WTC11 (cell line): ENCODE measurements at regions not wholly inside any gene's neighbourhood (a gene's known extent, or its start where the extent isn't known, plus 50 kb on each side); places are given as distances from the start of the nearest gene placed in this dataset.
"Not testable (repeated sequence)": the region's sequence is repeated elsewhere in the genome, so short reads cannot be mapped to it uniquely, and the experiment has no call there.

Experiments
- ATAC-seq: fragments of 200-7000 bp; cut with Tn5 transposase; 2 replicates; pipeline ENCODE4 v1.10.0; 2021; ENCODE audit warnings: mild to moderate bottlenecking, moderate library complexity
- CTCF ChIA-PET: fragments of 300-600 bp; sonication (Branson Sonifier 250); formaldehyde crosslinking; loops from one replicate; lab custom pipeline; 2021; ENCODE audit warnings: antibody characterized with exemption; lab: Charles Lee
- POLR2A ChIA-PET: fragments of 350-600 bp; sonication (Branson Sonifier 250); formaldehyde crosslinking; loops from one replicate; lab custom pipeline; 2021; ENCODE audit warnings: antibody characterized with exemption; lab: Charles Lee
- DNase-seq: peaks from one replicate; pipeline ENCODE4 v3.0.0; 2021; ENCODE audit warnings: low spot score
- H3K27ac Mint-ChIP-seq: 2 replicates; pipeline ENCODE4 v1.8.0; 2021; ENCODE audit warnings: mixed read lengths
- H3K27me3 Mint-ChIP-seq: 2 replicates; pipeline ENCODE4 v1.8.0; 2021; ENCODE audit warnings: low read depth, mild to moderate bottlenecking, moderate library complexity, mixed read lengths
- H3K36me3 Mint-ChIP-seq: 2 replicates; pipeline ENCODE4 v1.8.0; 2021; ENCODE audit warnings: mixed read lengths
- H3K4me1 Mint-ChIP-seq: 2 replicates; pipeline ENCODE4 v1.8.0; 2022; ENCODE audit warnings: mixed read lengths
- H3K4me3 Mint-ChIP-seq: 2 replicates; pipeline ENCODE4 v1.8.0; 2021; ENCODE audit warnings: mild to moderate bottlenecking, moderate library complexity, mixed read lengths
- H3K9me3 Mint-ChIP-seq: 2 replicates; pipeline ENCODE4 v1.8.0; 2021; ENCODE audit warnings: mixed read lengths
- ATF1 ChIP-seq: sonication (generic); formaldehyde crosslinking; IDR thresholded peaks from 2 replicates; pipeline ENCODE4 v1.8.1; 2023; ENCODE audit warnings: mild to moderate bottlenecking, moderate library complexity, missing genetic modification reagents
- CREM ChIP-seq: sonication (generic); formaldehyde crosslinking; IDR thresholded peaks from 2 replicates; pipeline ENCODE4 v1.8.1; 2022; ENCODE audit warnings: mild to moderate bottlenecking, missing genetic modification reagents, moderate library complexity
- GRHL2 ChIP-seq: fragments of 250-450 bp; sonication (Bioruptor Pico); IDR thresholded peaks from 2 replicates; pipeline ENCODE4 v1.8.0; 2022; ENCODE audit warnings: mild to moderate bottlenecking, moderate library complexity; ENCODE audit not compliant: insufficient replicate concordance, severe bottlenecking
- IRF1 ChIP-seq: sonication (generic); formaldehyde crosslinking; IDR thresholded peaks from 2 replicates; pipeline ENCODE4 v1.8.0; 2023; ENCODE audit warnings: missing genetic modification reagents
- JAZF1 ChIP-seq: fragments of 250-450 bp; sonication (Bioruptor Pico); IDR thresholded peaks from 2 replicates; pipeline ENCODE4 v1.9.0; 2021; ENCODE audit warnings: moderate library complexity, mild to moderate bottlenecking, inconsistent platforms
- KAT7 ChIP-seq: sonication (generic); formaldehyde crosslinking; IDR thresholded peaks from 2 replicates; pipeline ENCODE4 v1.8.1; 2023; ENCODE audit warnings: missing genetic modification reagents, mild to moderate bottlenecking, borderline replicate concordance
- NR2C2 ChIP-seq: sonication (generic); formaldehyde crosslinking; IDR thresholded peaks from 2 replicates; pipeline ENCODE4 v1.8.0; 2022; ENCODE audit warnings: mild to moderate bottlenecking, missing genetic modification reagents
- OVOL2 ChIP-seq: fragments of 250-450 bp; sonication (Bioruptor Pico); IDR thresholded peaks from 2 replicates; pipeline ENCODE4 v1.9.0; 2021; ENCODE audit warnings: mild to moderate bottlenecking, borderline replicate concordance
- RORB ChIP-seq: fragments of 250-450 bp; sonication (Bioruptor Pico); IDR thresholded peaks from 2 replicates; pipeline ENCODE4 v1.9.0; 2021; ENCODE audit warnings: mild to moderate bottlenecking
- SMAD3 ChIP-seq: sonication (generic); formaldehyde crosslinking; IDR thresholded peaks from 2 replicates; pipeline ENCODE4 v1.8.0; 2022; ENCODE audit warnings: missing genetic modification reagents, mild to moderate bottlenecking, borderline replicate concordance
- TCF7 ChIP-seq: sonication (generic); formaldehyde crosslinking; IDR thresholded peaks from 2 replicates; pipeline ENCODE4 v1.8.0; 2022; ENCODE audit warnings: mild to moderate bottlenecking, low read depth, missing genetic modification reagents, moderate library complexity
- TEAD1 ChIP-seq: sonication (generic); formaldehyde crosslinking; IDR thresholded peaks from 2 replicates; pipeline ENCODE4 v1.8.0; 2022; ENCODE audit warnings: mild to moderate bottlenecking, missing genetic modification reagents
- TEAD4 ChIP-seq: sonication (generic); formaldehyde crosslinking; IDR thresholded peaks from 2 replicates; pipeline ENCODE4 v1.8.0; 2022; ENCODE audit warnings: mild to moderate bottlenecking, missing genetic modification reagents
- TP53 ChIP-seq: sonication (generic); formaldehyde crosslinking; IDR thresholded peaks from 2 replicates; pipeline ENCODE4 v1.8.1; 2023; ENCODE audit warnings: mild to moderate bottlenecking, missing genetic modification reagents
- ZBTB21 ChIP-seq: sonication (generic); formaldehyde crosslinking; IDR thresholded peaks from 2 replicates; pipeline ENCODE4 v1.8.1; 2023; ENCODE audit warnings: mild to moderate bottlenecking, missing genetic modification reagents, borderline replicate concordance
- ZNF232 ChIP-seq: sonication (generic); formaldehyde crosslinking; IDR thresholded peaks from 2 replicates; pipeline ENCODE4 v1.8.0; 2022; ENCODE audit warnings: mild to moderate bottlenecking, missing genetic modification reagents
- ZNF317 ChIP-seq: sonication (generic); formaldehyde crosslinking; IDR thresholded peaks from 2 replicates; pipeline ENCODE4 v1.8.1; 2023; ENCODE audit warnings: low read depth, mild to moderate bottlenecking, moderate library complexity, missing genetic modification reagents, borderline replicate concordance
- ZNF396 ChIP-seq: fragments of 250-450 bp; sonication (Bioruptor Pico); IDR thresholded peaks from 2 replicates; pipeline ENCODE4 v1.8.0; 2021; ENCODE audit warnings: mild to moderate bottlenecking, moderate library complexity, borderline replicate concordance
- ZNF671 ChIP-seq: fragments of 250-450 bp; sonication (Bioruptor Pico); IDR thresholded peaks from 2 replicates; pipeline ENCODE4 v1.8.0; 2021; ENCODE audit warnings: mild to moderate bottlenecking
- TF ChIP-seq, protein P1 (sequence below): sonication (generic); formaldehyde crosslinking; IDR thresholded peaks from 2 replicates; pipeline ENCODE4 v1.8.1; 2022; ENCODE audit warnings: low read depth, mild to moderate bottlenecking, moderate library complexity, missing genetic modification reagents, borderline replicate concordance
- TF ChIP-seq, protein P2 (sequence below): fragments of 250-450 bp; sonication (Bioruptor Pico); IDR thresholded peaks from 2 replicates; pipeline ENCODE4 v2.1.2; 2022; ENCODE audit warnings: mild to moderate bottlenecking, moderate library complexity
- TF ChIP-seq, protein P3 (sequence below): sonication (generic); formaldehyde crosslinking; IDR thresholded peaks from 2 replicates; pipeline ENCODE4 v1.8.1; 2023; ENCODE audit warnings: mild to moderate bottlenecking, missing genetic modification reagents, borderline replicate concordance
- TF ChIP-seq, protein P4 (sequence below): sonication (generic); formaldehyde crosslinking; conservative IDR thresholded peaks from 2 replicates; pipeline ENCODE4 v1.8.1; 2022; ENCODE audit warnings: mild to moderate bottlenecking, missing genetic modification reagents

DNA sequence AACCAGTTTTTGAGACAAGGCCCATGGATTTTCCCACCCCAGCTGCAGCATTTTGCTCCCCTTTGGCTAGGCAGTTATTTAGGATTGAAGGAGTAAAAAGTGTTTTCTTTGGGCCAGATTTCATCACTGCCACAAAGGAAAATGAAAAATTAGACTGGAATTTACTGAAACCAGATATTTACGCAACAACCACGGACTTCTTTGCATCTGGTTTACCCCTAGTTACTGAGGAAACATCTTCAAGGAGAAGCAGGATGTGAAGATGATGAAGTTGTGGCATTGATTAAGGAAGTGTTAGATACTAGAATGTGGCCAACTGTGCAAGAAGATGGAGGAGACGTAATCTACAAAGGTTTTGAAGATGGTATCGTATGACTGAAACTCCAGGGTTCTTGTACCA lies 165.2 kb upstream of the MYRIP start (continued):
- TF ChIP-seq IRF1 (CRISPR knock-in tag) = no peak
- TF ChIP-seq GRHL2 (CRISPR knock-in tag) = no peak
- TF ChIP-seq, protein P1, sequence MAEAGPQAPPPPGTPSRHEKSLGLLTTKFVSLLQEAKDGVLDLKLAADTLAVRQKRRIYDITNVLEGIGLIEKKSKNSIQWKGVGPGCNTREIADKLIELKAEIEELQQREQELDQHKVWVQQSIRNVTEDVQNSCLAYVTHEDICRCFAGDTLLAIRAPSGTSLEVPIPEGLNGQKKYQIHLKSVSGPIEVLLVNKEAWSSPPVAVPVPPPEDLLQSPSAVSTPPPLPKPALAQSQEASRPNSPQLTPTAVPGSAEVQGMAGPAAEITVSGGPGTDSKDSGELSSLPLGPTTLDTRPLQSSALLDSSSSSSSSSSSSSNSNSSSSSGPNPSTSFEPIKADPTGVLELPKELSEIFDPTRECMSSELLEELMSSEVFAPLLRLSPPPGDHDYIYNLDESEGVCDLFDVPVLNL = no peak
- TF ChIP-seq JAZF1 (CRISPR knock-in tag) = no peak
- TF ChIP-seq, protein P2, sequence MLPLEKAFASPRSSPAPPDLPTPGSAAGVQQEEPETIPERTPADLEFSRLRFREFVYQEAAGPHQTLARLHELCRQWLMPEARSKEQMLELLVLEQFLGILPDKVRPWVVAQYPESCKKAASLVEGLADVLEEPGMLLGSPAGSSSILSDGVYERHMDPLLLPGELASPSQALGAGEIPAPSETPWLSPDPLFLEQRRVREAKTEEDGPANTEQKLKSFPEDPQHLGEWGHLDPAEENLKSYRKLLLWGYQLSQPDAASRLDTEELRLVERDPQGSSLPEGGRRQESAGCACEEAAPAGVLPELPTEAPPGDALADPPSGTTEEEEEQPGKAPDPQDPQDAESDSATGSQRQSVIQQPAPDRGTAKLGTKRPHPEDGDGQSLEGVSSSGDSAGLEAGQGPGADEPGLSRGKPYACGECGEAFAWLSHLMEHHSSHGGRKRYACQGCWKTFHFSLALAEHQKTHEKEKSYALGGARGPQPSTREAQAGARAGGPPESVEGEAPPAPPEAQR = no peak
- TF ChIP-seq KAT7 (CRISPR knock-in tag) = no peak
- TF ChIP-seq ATF1 (CRISPR knock-in tag) = no peak
- no peak for TF ChIP-seq ZNF396 (CRISPR knock-in tag)
- no peak for TF ChIP-seq OVOL2 (CRISPR knock-in tag)
- no peak for TF ChIP-seq CREM (CRISPR knock-in tag)

GRCh38 chr3:39651256-39651655 lies 158.2 kb upstream of the MYRIP start:
- Mint-ChIP-seq H3K36me3 (peaks cover 25% of the 10 kb centered on the region), H3K9me3 (peaks cover 39% of the 10 kb centered on the region)
- H3K4me3 Mint-ChIP-seq, ATAC-seq, DNase-seq, H3K27ac Mint-ChIP-seq, H3K27me3 Mint-ChIP-seq, POLR2A ChIA-PET, CTCF ChIA-PET, H3K4me1 Mint-ChIP-seq: not testable (repeated sequence)

DNA sequence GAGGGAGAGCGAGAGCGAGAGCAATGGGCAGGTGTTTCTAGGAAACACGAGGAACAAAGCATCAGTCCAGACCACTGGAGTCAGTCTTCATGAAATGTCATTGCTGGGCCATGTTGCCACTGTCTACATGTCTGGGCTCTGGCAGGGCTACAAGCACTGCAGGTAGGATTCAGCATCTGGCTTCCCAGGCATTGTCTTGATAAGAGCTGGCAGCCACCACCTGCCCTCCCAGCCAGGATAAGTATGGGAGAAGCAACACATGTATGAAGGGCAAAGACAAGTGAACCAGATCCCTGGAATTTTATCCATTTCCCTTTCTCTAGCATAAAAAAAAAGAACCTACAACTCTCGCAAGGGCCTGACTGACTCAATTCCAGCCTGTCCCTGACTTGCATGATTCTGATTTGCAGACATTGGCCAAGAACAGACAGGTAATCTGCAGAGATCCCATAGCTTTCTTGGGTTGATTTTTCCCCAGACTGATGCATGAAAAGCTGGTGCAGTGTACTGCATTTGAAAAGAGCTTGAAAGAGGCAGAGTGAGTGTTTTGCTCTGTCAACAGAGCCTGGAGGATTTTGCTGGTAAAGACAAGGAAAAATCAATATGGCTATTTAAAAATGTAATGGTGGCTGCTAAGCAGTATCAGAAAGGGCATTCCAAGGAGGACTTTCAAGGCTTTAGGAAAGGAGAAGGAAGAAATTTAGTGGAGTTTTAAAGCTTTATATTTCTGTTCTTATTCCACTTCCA lies 157.2 kb upstream of the MYRIP start:
- no peak overlapping the region for H3K4me3 Mint-ChIP-seq
- DNase-seq = no peak
- peaks cover 40% of the 10 kb centered on the region for H3K9me3 Mint-ChIP-seq
- TF ChIP-seq ZBTB21 (CRISPR knock-in tag) (no peak), ZNF232 (CRISPR knock-in tag) (no peak), ZNF317 (CRISPR knock-in tag) (no peak), SMAD3 (no peak), TEAD1 (CRISPR knock-in tag) (no peak), OVOL2 (CRISPR knock-in tag) (no peak), TCF7 (no peak), RORB (CRISPR knock-in tag) (no peak), ZNF671 (CRISPR knock-in tag) (no peak), NR2C2 (no peak), TEAD4 (CRISPR knock-in tag) (no peak), TP53 (CRISPR knock-in tag) (no peak)
- TF ChIP-seq, protein P3, sequence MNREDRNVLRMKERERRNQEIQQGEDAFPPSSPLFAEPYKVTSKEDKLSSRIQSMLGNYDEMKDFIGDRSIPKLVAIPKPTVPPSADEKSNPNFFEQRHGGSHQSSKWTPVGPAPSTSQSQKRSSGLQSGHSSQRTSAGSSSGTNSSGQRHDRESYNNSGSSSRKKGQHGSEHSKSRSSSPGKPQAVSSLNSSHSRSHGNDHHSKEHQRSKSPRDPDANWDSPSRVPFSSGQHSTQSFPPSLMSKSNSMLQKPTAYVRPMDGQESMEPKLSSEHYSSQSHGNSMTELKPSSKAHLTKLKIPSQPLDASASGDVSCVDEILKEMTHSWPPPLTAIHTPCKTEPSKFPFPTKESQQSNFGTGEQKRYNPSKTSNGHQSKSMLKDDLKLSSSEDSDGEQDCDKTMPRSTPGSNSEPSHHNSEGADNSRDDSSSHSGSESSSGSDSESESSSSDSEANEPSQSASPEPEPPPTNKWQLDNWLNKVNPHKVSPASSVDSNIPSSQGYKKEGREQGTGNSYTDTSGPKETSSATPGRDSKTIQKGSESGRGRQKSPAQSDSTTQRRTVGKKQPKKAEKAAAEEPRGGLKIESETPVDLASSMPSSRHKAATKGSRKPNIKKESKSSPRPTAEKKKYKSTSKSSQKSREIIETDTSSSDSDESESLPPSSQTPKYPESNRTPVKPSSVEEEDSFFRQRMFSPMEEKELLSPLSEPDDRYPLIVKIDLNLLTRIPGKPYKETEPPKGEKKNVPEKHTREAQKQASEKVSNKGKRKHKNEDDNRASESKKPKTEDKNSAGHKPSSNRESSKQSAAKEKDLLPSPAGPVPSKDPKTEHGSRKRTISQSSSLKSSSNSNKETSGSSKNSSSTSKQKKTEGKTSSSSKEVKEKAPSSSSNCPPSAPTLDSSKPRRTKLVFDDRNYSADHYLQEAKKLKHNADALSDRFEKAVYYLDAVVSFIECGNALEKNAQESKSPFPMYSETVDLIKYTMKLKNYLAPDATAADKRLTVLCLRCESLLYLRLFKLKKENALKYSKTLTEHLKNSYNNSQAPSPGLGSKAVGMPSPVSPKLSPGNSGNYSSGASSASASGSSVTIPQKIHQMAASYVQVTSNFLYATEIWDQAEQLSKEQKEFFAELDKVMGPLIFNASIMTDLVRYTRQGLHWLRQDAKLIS (CRISPR knock-in tag) = no peak
- TF ChIP-seq, protein P1 = no peak
- TF ChIP-seq, protein P4, sequence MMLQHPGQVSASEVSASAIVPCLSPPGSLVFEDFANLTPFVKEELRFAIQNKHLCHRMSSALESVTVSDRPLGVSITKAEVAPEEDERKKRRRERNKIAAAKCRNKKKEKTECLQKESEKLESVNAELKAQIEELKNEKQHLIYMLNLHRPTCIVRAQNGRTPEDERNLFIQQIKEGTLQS (CRISPR knock-in tag) = no peak
- peaks cover 22% of the 10 kb centered on the region for H3K36me3 Mint-ChIP-seq
- CTCF ChIA-PET = no interaction called here
- peaks cover 7% of the 10 kb centered on the region; the same call in 1 of the 2 replicates for H3K27me3 Mint-ChIP-seq
- POLR2A ChIA-PET = no interaction called here
- H3K4me1 Mint-ChIP-seq = no peaks in the 10 kb centered on the region
- ATAC-seq = no peak
- H3K27ac Mint-ChIP-seq = no peak overlapping the region

DNA sequence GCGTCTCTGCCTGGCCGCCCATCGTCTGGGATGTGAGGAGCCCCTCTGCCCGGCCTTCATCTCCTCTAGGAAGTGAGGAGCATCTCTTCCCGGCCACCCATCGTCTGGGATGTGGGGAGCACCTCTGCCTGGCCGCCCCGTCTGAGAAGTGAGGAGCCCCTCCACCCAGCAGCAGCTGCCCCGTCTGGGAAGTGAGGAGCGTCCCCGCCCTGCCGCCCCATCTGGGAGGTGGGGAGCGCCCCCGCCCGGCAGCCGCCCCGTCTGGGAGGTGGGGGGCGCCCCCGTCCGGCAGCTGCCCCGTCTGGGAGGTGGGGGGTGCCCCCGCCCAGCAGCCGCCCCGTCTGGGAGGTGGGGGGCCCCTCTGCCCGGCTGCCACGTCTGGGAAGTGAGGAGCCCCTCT lies 153.7 kb upstream of the MYRIP start:
- H3K4me1 Mint-ChIP-seq, POLR2A ChIA-PET: not testable (repeated sequence)

More for the DNA sequence above, 153.7 kb upstream of the MYRIP start:
- ATAC-seq, DNase-seq, H3K27ac Mint-ChIP-seq, CTCF ChIA-PET, H3K4me3 Mint-ChIP-seq, H3K27me3 Mint-ChIP-seq: not testable (repeated sequence)
- Mint-ChIP-seq H3K36me3 (peaks cover 23% of the 10 kb centered on the region), H3K9me3 (peaks cover 51% of the 10 kb centered on the region)
